Ectodermal cell (in vitro differentiated cells): ENCODE measurements at regions not wholly inside any gene's neighbourhood (a gene's known extent, or its start where the extent isn't known, plus 50 kb on each side); places are given as distances from the start of the nearest gene placed in this dataset.

ENCODE experiments used
- H3K27ac ChIP-seq: 2 replicates; pipeline ENCODE4 v1.7.0; 2013; ENCODE audit warnings: mild to moderate bottlenecking, low read depth, low read length; ENCODE audit not compliant: insufficient read depth, poor library complexity, severe bottlenecking
- H3K27me3 ChIP-seq: 2 replicates; pipeline ENCODE4 v1.7.0; 2013; ENCODE audit warnings: mild to moderate bottlenecking, low read length; ENCODE audit not compliant: insufficient read depth, control insufficient read depth, poor library complexity, severe bottlenecking
- H3K36me3 ChIP-seq: one replicate; pipeline ENCODE4 v1.7.0; 2013; ENCODE audit warnings: low read length; ENCODE audit not compliant: control insufficient read depth, insufficient read depth
- H3K4me1 ChIP-seq: one replicate; pipeline ENCODE4 v1.7.0; 2013; ENCODE audit warnings: low read length; ENCODE audit not compliant: control insufficient read depth, insufficient read depth
- H3K4me3 ChIP-seq: 2 replicates; pipeline ENCODE4 v1.7.0; 2013; ENCODE audit warnings: low read depth, low read length, control low read depth; ENCODE audit not compliant: insufficient read depth
- H3K9me3 ChIP-seq: 2 replicates; pipeline ENCODE4 v1.7.0; 2013; ENCODE audit warnings: mild to moderate bottlenecking, low read length, moderate library complexity; ENCODE audit not compliant: control insufficient read depth
- WGBS, 2 experiments: methylation state at CpG; one replicate each; pipeline ENCODE4 v1.1.7; 2013; ENCODE audit warnings: missing lambda C conversion rate in 2 of 2; 5-methylcytosine and 5-hydroxymethylcytosine counted together

DNA sequence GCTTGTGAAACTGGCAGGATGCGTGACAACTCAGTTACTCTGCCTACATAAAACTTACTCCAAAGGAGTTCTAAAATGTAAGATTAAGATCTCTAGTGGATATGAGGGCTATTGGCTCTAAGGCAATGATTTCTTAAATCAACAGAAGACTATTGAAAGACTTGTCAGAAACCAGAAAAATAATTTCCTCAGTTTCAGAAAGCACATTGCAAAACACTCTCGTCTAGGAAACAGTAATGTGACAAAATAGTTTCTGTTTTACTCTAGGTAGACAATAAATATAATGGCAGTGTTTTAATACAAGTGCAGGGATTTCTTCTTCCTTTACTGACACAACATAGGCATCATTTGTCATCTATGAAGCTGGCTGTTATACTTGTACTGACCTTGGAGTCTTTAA, 230.1 kb downstream of the KCTD12 start:
- WGBS, 2 experiments: 91% methylated on average over 2 of the region's 2 CpGs; no CpG with 5 or more reads in 1 of the 2 experiments
- H3K4me1 ChIP-seq: no peaks in the 10 kb centered on the region
- H3K27me3 ChIP-seq: no peaks in the 10 kb centered on the region
- H3K4me3 ChIP-seq: no peak overlapping the region
- no peak overlapping the region for H3K27ac ChIP-seq
- H3K9me3 ChIP-seq: no peaks in the 10 kb centered on the region
- H3K36me3 ChIP-seq: no peaks in the 10 kb centered on the region

- H3K9me3 ChIP-seq: no peaks in the 10 kb centered on the region
- no peak overlapping the region for H3K4me3 ChIP-seq
- 92 to 93% methylated on average over 2 of the region's 2 CpGs for WGBS, 2 experiments
- H3K27ac ChIP-seq: no peak overlapping the region
- H3K4me1 ChIP-seq: no peaks in the 10 kb centered on the region
- no peaks in the 10 kb centered on the region for H3K36me3 ChIP-seq
- no peaks in the 10 kb centered on the region for H3K27me3 ChIP-seq
Observed at GRCh38 chr13:76654263-76654662, 231.9 kb downstream of the KCTD12 start.

- H3K27ac ChIP-seq: no peak overlapping the region
- H3K9me3 ChIP-seq: no peaks in the 10 kb centered on the region
- WGBS, 2 experiments: 96 to 100% methylated on average over 1 of the region's 1 CpG
- H3K4me1 ChIP-seq: no peaks in the 10 kb centered on the region
- H3K27me3 ChIP-seq: no peaks in the 10 kb centered on the region
- no peak overlapping the region for H3K4me3 ChIP-seq
- H3K36me3 ChIP-seq: no peaks in the 10 kb centered on the region
Observed at GRCh38 chr13:76651286-76651685, 234.9 kb downstream of the KCTD12 start.

- 96 to 98% methylated on average over 3 of the region's 3 CpGs for WGBS, 2 experiments
- Histone ChIP-seq H3K9me3 (no peaks in the 10 kb centered on the region), H3K36me3 (no peaks in the 10 kb centered on the region), H3K27ac (no peak overlapping the region), H3K4me1 (no peaks in the 10 kb centered on the region), H3K27me3 (no peaks in the 10 kb centered on the region), H3K4me3 (no peak overlapping the region)
Observed at GRCh38 chr13:76647550-76647949, 238.7 kb downstream of the KCTD12 start.

DNA sequence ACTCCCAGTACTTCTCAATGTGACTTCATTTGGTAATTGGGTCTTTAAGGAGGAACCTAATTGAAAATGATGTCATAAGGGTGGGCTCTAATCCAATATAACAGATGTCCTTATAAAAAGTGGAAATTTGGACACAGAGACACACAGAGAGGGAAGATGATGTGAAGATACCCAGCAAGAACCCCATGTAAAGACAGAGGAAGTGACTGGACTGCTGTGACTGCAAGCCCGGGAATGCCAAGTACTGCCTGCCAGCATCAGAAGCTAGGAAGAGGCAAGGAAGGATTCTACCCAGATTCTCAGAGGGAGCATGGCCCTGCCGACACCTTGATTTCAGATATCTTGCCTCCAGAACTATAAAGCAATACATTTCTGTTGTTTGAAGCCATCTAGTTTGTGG, 239.3 kb downstream of the KCTD12 start:
- H3K27ac ChIP-seq: no peak overlapping the region
- H3K4me3 ChIP-seq: no peak overlapping the region
- no peaks in the 10 kb centered on the region for H3K36me3 ChIP-seq
- 86 to 92% methylated on average over 2 of the region's 2 CpGs for WGBS, 2 experiments
- H3K9me3 ChIP-seq: no peaks in the 10 kb centered on the region
- no peaks in the 10 kb centered on the region for H3K4me1 ChIP-seq
- H3K27me3 ChIP-seq: no peaks in the 10 kb centered on the region

GRCh38 chr13:76645632-76646031, 240.6 kb downstream of the KCTD12 start:
- WGBS, 2 experiments: 86 to 95% methylated on average over 2 of the region's 2 CpGs
- no peak overlapping the region for H3K27ac ChIP-seq

DNA sequence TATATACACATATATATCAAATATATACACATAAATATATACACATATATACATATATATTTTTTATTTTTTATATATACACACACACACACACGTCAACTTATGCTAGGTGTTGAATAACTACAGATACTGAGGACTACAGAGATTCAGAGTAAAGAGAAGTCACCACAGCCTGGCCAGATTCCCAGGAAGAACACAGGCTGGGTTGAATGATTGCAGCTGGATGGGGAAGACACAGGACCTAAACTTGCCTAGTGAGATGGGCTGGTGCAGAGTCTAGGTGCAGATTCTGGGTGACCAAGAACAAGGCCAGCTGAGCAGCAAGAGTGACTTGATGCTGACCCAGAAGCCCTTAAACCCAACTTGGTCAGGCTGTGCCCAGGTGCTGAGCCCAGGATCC, 241.3 kb downstream of the KCTD12 start:
- H3K9me3 ChIP-seq: no peaks in the 10 kb centered on the region
- no peak overlapping the region for H3K27ac ChIP-seq
- H3K27me3 ChIP-seq: no peaks in the 10 kb centered on the region
- no peaks in the 10 kb centered on the region for H3K36me3 ChIP-seq
- WGBS, 2 experiments: 0% methylated on average over 1 of the region's 1 CpG; no CpG with 5 or more reads in 1 of the 2 experiments
- H3K4me1 ChIP-seq: no peaks in the 10 kb centered on the region
- H3K4me3 ChIP-seq: no peak overlapping the region

More at GRCh38 chr13:76645632-76646031, 240.6 kb downstream of the KCTD12 start:
- Histone ChIP-seq H3K36me3 (no peaks in the 10 kb centered on the region), H3K4me3 (no peak overlapping the region), H3K27me3 (no peaks in the 10 kb centered on the region), H3K9me3 (no peaks in the 10 kb centered on the region), H3K4me1 (no peaks in the 10 kb centered on the region)

- WGBS, 2 experiments: 93 to 100% methylated on average over 4 of the region's 4 CpGs
- Histone ChIP-seq H3K4me3 (no peak overlapping the region), H3K9me3 (no peaks in the 10 kb centered on the region), H3K4me1 (no peaks in the 10 kb centered on the region), H3K27ac (no peak overlapping the region), H3K36me3 (no peaks in the 10 kb centered on the region), H3K27me3 (no peaks in the 10 kb centered on the region)
Observed at GRCh38 chr13:76643596-76643995, 242.6 kb downstream of the KCTD12 start.

DNA sequence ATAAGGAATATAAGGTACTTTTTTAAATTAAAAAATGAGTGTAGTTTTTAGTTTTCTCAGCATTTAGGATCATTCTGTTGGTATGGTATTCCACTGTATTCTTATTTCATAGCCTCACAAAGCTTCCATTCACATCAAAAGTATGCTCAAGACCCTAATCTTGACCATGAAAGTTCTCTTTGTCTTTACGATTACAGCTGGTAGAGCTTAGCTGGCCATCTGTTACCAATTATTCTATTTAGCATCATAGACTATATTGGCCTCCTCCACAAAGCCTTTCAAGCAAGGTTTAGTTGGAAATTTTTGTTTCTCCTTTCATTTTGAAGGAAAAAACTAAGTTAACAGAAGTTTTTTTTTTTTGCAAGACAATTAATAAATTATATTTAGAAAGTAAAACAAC, 245.1 kb downstream of the KCTD12 start:
- 92 to 96% methylated on average over 1 of the region's 1 CpG for WGBS, 2 experiments

DNA sequence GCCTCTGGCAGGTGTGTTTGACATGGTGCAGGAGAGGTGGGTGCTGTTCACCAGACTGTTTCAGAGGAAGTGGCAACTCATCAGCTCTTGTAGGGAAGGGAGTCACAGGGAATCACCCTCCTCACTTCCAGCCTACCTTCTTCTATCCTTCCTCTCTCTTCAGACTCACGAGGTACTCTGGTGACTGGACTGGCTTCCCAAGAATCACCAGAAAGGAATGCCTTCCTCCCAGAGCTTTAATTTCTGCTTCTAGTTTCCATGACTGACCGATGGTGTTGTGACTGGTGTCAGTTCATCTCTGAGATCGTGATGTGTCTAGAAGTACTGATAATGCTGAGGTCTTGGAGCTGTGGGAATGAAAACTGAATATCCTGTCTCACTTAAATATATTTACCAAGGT, 247.3 kb downstream of the KCTD12 start:
- H3K9me3 ChIP-seq: no peaks in the 10 kb centered on the region
- no peaks in the 10 kb centered on the region for H3K27me3 ChIP-seq
- no peak overlapping the region for H3K27ac ChIP-seq
- 58 to 81% methylated on average over 2 to 3 of the region's 3 CpGs for WGBS, 2 experiments
- no peak overlapping the region for H3K4me3 ChIP-seq
- H3K36me3 ChIP-seq: no peaks in the 10 kb centered on the region
- no peaks in the 10 kb centered on the region for H3K4me1 ChIP-seq

More for the DNA sequence above, 245.1 kb downstream of the KCTD12 start:
- Histone ChIP-seq H3K27ac (no peak overlapping the region), H3K27me3 (no peaks in the 10 kb centered on the region), H3K4me1 (no peaks in the 10 kb centered on the region), H3K4me3 (no peak overlapping the region), H3K36me3 (no peaks in the 10 kb centered on the region), H3K9me3 (no peaks in the 10 kb centered on the region)

GRCh38 chr13:76638181-76638580, 248.0 kb downstream of the KCTD12 start:
- Histone ChIP-seq H3K27me3 (no peaks in the 10 kb centered on the region), H3K27ac (no peak overlapping the region), H3K4me1 (no peaks in the 10 kb centered on the region), H3K36me3 (no peaks in the 10 kb centered on the region), H3K4me3 (no peak overlapping the region), H3K9me3 (no peaks in the 10 kb centered on the region)
- 83 to 94% methylated on average over 3 of the region's 3 CpGs for WGBS, 2 experiments
